H1 (cell line): ENCODE measurements at regions not wholly inside any gene's neighbourhood (a gene's known extent, or its start where the extent isn't known, plus 50 kb on each side); places are given as distances from the start of the nearest gene placed in this dataset.

ENCODE experiments used
- CTCF ChIA-PET: fragments of 300-600 bp; sonication (Branson Sonifier 250); formaldehyde crosslinking; loops from one replicate; lab custom pipeline; 2021; ENCODE audit not compliant: partially characterized antibody; lab: Charles Lee
- POLR2A ChIA-PET: fragments of 300-600 bp; sonication (Branson Sonifier 250); formaldehyde crosslinking; loops from one replicate; lab custom pipeline; 2021; ENCODE audit warnings: inconsistent platforms; ENCODE audit not compliant: partially characterized antibody; lab: Charles Lee
- DNase-seq, 2 experiments: peaks; one replicate each; pipeline versions ENCODE4 v3.0.0 to v3.0.0-alpha.2; 2010 to 2022; ENCODE audit warnings: low spot score in 2 of 2, low read depth in 1 of 2, mixed read lengths in 1 of 2
- FAIRE-seq: peaks from 2 replicates; lab custom pipeline; 2011; peaks lifted over from hg19 to GRCh38; lab: Jason Lieb, UNC
- H2AFZ ChIP-seq: 2 replicates; pipeline ENCODE4 v1.8.1; 2012; ENCODE audit warnings: low read length, inconsistent platforms
- H2AK5ac ChIP-seq: 2 replicates; pipeline ENCODE4 v1.6.1; 2013; ENCODE audit warnings: low read depth, low read length
- H2BK120ac ChIP-seq: replicated peaks from 2 replicates; pipeline ENCODE3; 2013; ENCODE audit warnings: low read depth, low read length, inconsistent platforms
- H2BK12ac ChIP-seq: 2 replicates; pipeline ENCODE4 v1.6.1; 2013; ENCODE audit warnings: low read depth, low read length
- H2BK15ac ChIP-seq: 2 replicates; pipeline ENCODE4 v1.6.1; 2013; ENCODE audit warnings: low read length
- H2BK20ac ChIP-seq: 2 replicates; pipeline ENCODE4 v1.6.1; 2013; ENCODE audit warnings: low read length
- H2BK5ac ChIP-seq: 2 replicates; pipeline ENCODE4 v1.6.1; 2013; ENCODE audit warnings: low read depth, low read length
- H3K14ac ChIP-seq: 2 replicates; pipeline ENCODE4 v1.6.1; 2013; ENCODE audit warnings: inconsistent platforms; ENCODE audit not compliant: insufficient read length
- H3K18ac ChIP-seq: 2 replicates; pipeline ENCODE4 v1.6.1; 2013; ENCODE audit warnings: low read length; ENCODE audit errors: extremely low read depth
- H3K23ac ChIP-seq: 2 replicates; pipeline ENCODE4 v1.6.1; 2013; ENCODE audit warnings: inconsistent platforms; ENCODE audit not compliant: insufficient read length
- H3K23me2 ChIP-seq: 2 replicates; pipeline ENCODE4 v1.6.1; 2013; ENCODE audit warnings: low read depth, low read length
- H3K27ac ChIP-seq: 2 replicates; pipeline ENCODE4 v1.6.1; 2011; ENCODE audit warnings: low read depth, low read length, inconsistent platforms
- H3K27me3 ChIP-seq, 4 experiments: replicated peaks in 1 of 4; 1 replicate in 1 of 4; 2 replicates in 3 of 4; pipeline versions ENCODE4 v1.6.1 to v1.8.1; 2011 to 2013; ENCODE audit warnings: low read length in 3 of 4, mild to moderate bottlenecking in 3 of 4, inconsistent platforms in 2 of 4, mixed read lengths in 2 of 4, moderate library complexity in 1 of 4; ENCODE audit not compliant: control insufficient read depth in 3 of 4, insufficient read depth in 3 of 4; ENCODE audit errors: extremely low read depth in 1 of 4
- H3K36me3 ChIP-seq, 4 experiments: 2 replicates each; pipeline versions ENCODE4 v1.6.1 to v1.8.1; 2011 to 2013; ENCODE audit warnings: mild to moderate bottlenecking in 4 of 4, low read length in 3 of 4, moderate library complexity in 2 of 4, control low read depth in 1 of 4, inconsistent platforms in 1 of 4; ENCODE audit not compliant: insufficient read depth in 4 of 4, control insufficient read depth in 2 of 4
- H3K4ac ChIP-seq: replicated peaks from 2 replicates; pipeline ENCODE3; 2013; ENCODE audit warnings: low read length, low read depth, mixed read lengths, inconsistent platforms; ENCODE audit not compliant: insufficient read length
- H3K4me1 ChIP-seq, 4 experiments: replicated peaks in 1 of 4; 1 replicate in 1 of 4; 2 replicates in 3 of 4; pipeline versions ENCODE4 v1.6.1 to v1.8.1; 2011 to 2013; ENCODE audit warnings: low read length in 3 of 4, inconsistent platforms in 2 of 4, mixed read lengths in 1 of 4; ENCODE audit not compliant: insufficient read depth in 4 of 4, control insufficient read depth in 3 of 4
- H3K4me2 ChIP-seq, 2 experiments: 2 replicates each; pipeline versions ENCODE4 v1.6.1 to v1.8.1; 2011 to 2013; ENCODE audit warnings: low read depth in 2 of 2, low read length in 2 of 2, control low read depth in 1 of 2, inconsistent platforms in 1 of 2, mild to moderate bottlenecking in 1 of 2; ENCODE audit not compliant: insufficient read depth in 1 of 2
- H3K4me3 ChIP-seq, 4 experiments: fragments of 200-600, 300-600 bp in 1 of 4; sonication (generic), shearing (Covaris generic), sonication (Bioruptor Twin) in 1 of 4; 2 replicates each; pipeline versions ENCODE4 v1.5.1 to v1.8.1; 2011 to 2016; ENCODE audit warnings: low read length in 4 of 4, low read depth in 3 of 4, control low read depth in 2 of 4, inconsistent platforms in 2 of 4, mild to moderate bottlenecking in 2 of 4, mixed read lengths in 1 of 4, moderate library complexity in 1 of 4; ENCODE audit not compliant: insufficient read depth in 2 of 4; ENCODE audit errors: extremely low read depth in 1 of 4
- H3K56ac ChIP-seq: replicated peaks from 2 replicates; pipeline ENCODE3; 2013; ENCODE audit warnings: low read depth, mild to moderate bottlenecking, mixed read lengths, low read length, inconsistent platforms; ENCODE audit not compliant: insufficient read length
- H3K79me1 ChIP-seq: 2 replicates; pipeline ENCODE4 v1.6.1; 2013; ENCODE audit warnings: low read depth, low read length, control low read depth
- H3K79me2 ChIP-seq, 2 experiments: 2 replicates each; pipeline versions ENCODE4 v1.6.1 to v1.8.1; 2012 to 2013; ENCODE audit warnings: low read length in 2 of 2, mild to moderate bottlenecking in 2 of 2, inconsistent platforms in 1 of 2; ENCODE audit not compliant: insufficient read depth in 2 of 2, control insufficient read depth in 1 of 2
- H3K9ac ChIP-seq, 4 experiments: replicated peaks in 1 of 4; 1 replicate in 1 of 4; 2 replicates in 3 of 4; pipeline versions ENCODE4 v1.6.1 to v1.8.1; 2011 to 2013; ENCODE audit warnings: low read depth in 3 of 4, low read length in 3 of 4, control low read depth in 2 of 4, mild to moderate bottlenecking in 2 of 4, moderate library complexity in 2 of 4, inconsistent platforms in 1 of 4; ENCODE audit errors: extremely low read depth in 1 of 4
- H3K9me3 ChIP-seq, 2 experiments: 2 replicates each; pipeline versions ENCODE4 v1.6.1 to v1.8.1; 2012 to 2013; ENCODE audit warnings: mild to moderate bottlenecking in 2 of 2, moderate library complexity in 2 of 2, control low read depth in 1 of 2, inconsistent platforms in 1 of 2, low read depth in 1 of 2, low read length in 1 of 2, mixed read lengths in 1 of 2; ENCODE audit not compliant: insufficient read depth in 2 of 2
- H4K20me1 ChIP-seq, 2 experiments: replicated peaks in 1 of 2; 2 replicates each; pipeline versions ENCODE3 to v1.8.1; 2011 to 2013; ENCODE audit warnings: inconsistent platforms in 2 of 2, low read length in 2 of 2, mild to moderate bottlenecking in 1 of 2; ENCODE audit not compliant: insufficient read depth in 2 of 2, control insufficient read depth in 1 of 2
- H4K5ac ChIP-seq: 2 replicates; pipeline ENCODE4 v1.6.1; 2013; ENCODE audit warnings: low read length, low read depth, mixed read lengths, inconsistent platforms; ENCODE audit not compliant: insufficient read length
- H4K8ac ChIP-seq: 2 replicates; pipeline ENCODE4 v1.8.0; 2013; ENCODE audit warnings: mild to moderate bottlenecking, moderate library complexity, low read length, inconsistent platforms; ENCODE audit not compliant: insufficient read depth; ENCODE audit errors: extremely low read depth
- H4K91ac ChIP-seq: replicated peaks from 2 replicates; pipeline ENCODE3; 2013; ENCODE audit warnings: low read length, mixed read lengths, inconsistent platforms; ENCODE audit not compliant: insufficient read length
- EGR1 ChIP-seq: IDR thresholded peaks from 2 replicates; pipeline ENCODE4 v1.6.1; 2011; ENCODE audit warnings: low read depth, low read length, borderline replicate concordance
- WGBS, 2 experiments: shearing (Covaris generic) in 1 of 2; methylation state at CpG; one replicate each; pipeline versions ENCODE4 v1.1.6 to v1.1.7; 2013 to 2015; ENCODE audit warnings: low lambda C conversion rate in 2 of 2, mixed read lengths in 2 of 2, inconsistent platforms in 1 of 2, low coverage in 1 of 2, missing lambda C conversion rate in 1 of 2; ENCODE audit not compliant: insufficient replicate concordance in 2 of 2, insufficient coverage in 1 of 2, insufficient read length in 1 of 2; ENCODE audit errors: extremely low coverage in 1 of 2, missing lambda C conversion rate in 1 of 2; 5-methylcytosine and 5-hydroxymethylcytosine counted together

DNA sequence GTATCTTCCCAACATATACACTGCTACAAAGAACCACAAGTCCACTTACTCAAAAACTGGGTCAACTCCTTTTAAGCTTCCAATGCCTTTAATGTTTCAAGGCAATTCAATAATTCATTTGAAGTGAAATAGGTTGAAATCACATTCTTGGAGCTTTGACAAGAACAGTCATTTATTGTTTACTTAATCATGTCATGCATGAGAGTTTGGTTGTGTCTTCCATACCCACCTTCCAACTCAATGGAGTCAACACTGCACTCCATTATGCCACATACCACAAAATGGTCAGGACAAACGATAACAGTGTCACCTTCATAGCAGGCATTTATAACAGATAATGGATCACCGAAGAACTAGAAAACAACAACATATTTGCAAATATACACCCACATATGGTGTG, 506.3 kb downstream of the UQCRFS1 start:
- Histone ChIP-seq H4K8ac (no peak overlapping the region), H2BK15ac (no peak overlapping the region), H3K79me2 (no peaks in the 10 kb centered on the region), H2AFZ (no peak overlapping the region), H2BK120ac (no peak overlapping the region), H3K4me2 (no peak overlapping the region), H3K27ac (no peak overlapping the region), H3K14ac (no peak overlapping the region), H2BK12ac (no peak overlapping the region), H3K18ac (no peak overlapping the region), H3K23ac (no peak overlapping the region), H3K9me3 (no peaks in the 10 kb centered on the region), H3K4me3 (no peak overlapping the region), H3K36me3 (no peaks in the 10 kb centered on the region; a peak in 1 of 8 replicates), H3K4ac (no peak overlapping the region), H3K79me1 (no peaks in the 10 kb centered on the region), H2AK5ac (no peak overlapping the region), H3K4me1 (no peaks in the 10 kb centered on the region), H4K5ac (no peak overlapping the region), H3K23me2 (no peaks in the 10 kb centered on the region), H4K91ac (no peak overlapping the region), H2BK5ac (no peak overlapping the region), H3K56ac (no peak overlapping the region), H3K27me3 (no peaks in the 10 kb centered on the region), H3K9ac (no peak overlapping the region), H2BK20ac (no peak overlapping the region), H4K20me1 (no peaks in the 10 kb centered on the region)
- TF ChIP-seq EGR1: no peak
- ChIA-PET CTCF (interaction anchor here (1.4 kb wide), 2 partner anchors 16 to 21 kb away, joined by 3 read pairs; no protein-coding TSS in a partner anchor), POLR2A (no interaction called here)
- no peak for FAIRE-seq
- WGBS, 2 experiments: 96% methylated on average over 2 of the region's 2 CpGs; no CpG with 5 or more reads in 1 of the 2 experiments
- no peak for DNase-seq
